Tibial artery (tissue), 4 donors: ENCODE measurements at regions not wholly inside any gene's neighbourhood (a gene's known extent, or its start where the extent isn't known, plus 50 kb on each side); places are given as distances from the start of the nearest gene placed in this dataset.

Experiments
- DNase-seq, 2 donors: peaks; one replicate each; pipeline ENCODE4 v3.0.0-alpha.2; 2019
- H3K27ac ChIP-seq, 2 donors: fragments of 200-600 bp; sonication (generic) in 1 of 2; 1 replicate in 1 of 2; 2 replicates in 1 of 2; pipeline ENCODE4 v1.5.1; 2018 to 2019; ENCODE audit warnings: mild to moderate bottlenecking in 1 of 2
- H3K27me3 ChIP-seq, 2 donors: fragments of 200-600 bp; sonication (generic) in 1 of 2; one replicate each; pipeline versions ENCODE4 v1.5.1 to v1.6.0; 2016 to 2019
- H3K36me3 ChIP-seq, 3 donors: fragments of 200-600 bp; sonication (generic) in 2 of 3; one replicate each; pipeline ENCODE4 v1.5.1; 2016 to 2019; ENCODE audit warnings: mild to moderate bottlenecking in 2 of 3
- H3K4me1 ChIP-seq, 4 donors: fragments of 200-600 bp; sonication (generic) in 2 of 4; 1 replicate in 3 of 4; 2 replicates in 1 of 4; pipeline ENCODE4 v1.5.1; 2016 to 2019
- H3K4me3 ChIP-seq, 2 donors: fragments of 200-600 bp; sonication (generic) in 1 of 2; 1 replicate in 1 of 2; 2 replicates in 1 of 2; pipeline ENCODE4 v1.5.1; 2018 to 2019; ENCODE audit warnings: mild to moderate bottlenecking in 2 of 2
- H3K9me3 ChIP-seq, 3 donors: fragments of 200-600 bp; sonication (generic) in 1 of 3; one replicate each; pipeline ENCODE4 v1.5.1; 2016 to 2019
- intact Hi-C: fragments of 100-400 bp; cut with DNase I; formaldehyde crosslinking; loops from one replicate; pipeline ENCODE4 v1.15.0; 2023; ENCODE audit warnings: low total_unique reads
- TF ChIP-seq, protein P1 (sequence below), 2 experiments: fragments of 200-600 bp in 1 of 2; fragments of 450-650 bp in 1 of 2; IDR thresholded peaks; one replicate each; pipeline ENCODE4 v1.5.1; 2017 to 2019; ENCODE audit warnings: antibody characterized with exemption in 2 of 2, mild to moderate bottlenecking in 1 of 2, moderate library complexity in 1 of 2

- Histone ChIP-seq H3K4me1 (no peaks in the 10 kb centered on the region), H3K36me3 (no peaks in the 10 kb centered on the region), H3K9me3 (no peaks in the 10 kb centered on the region), H3K27me3 (no peaks in the 10 kb centered on the region), H3K4me3 (no peak overlapping the region), H3K27ac (no peak overlapping the region)
- DNase-seq, result no peak
- TF ChIP-seq, protein P1, sequence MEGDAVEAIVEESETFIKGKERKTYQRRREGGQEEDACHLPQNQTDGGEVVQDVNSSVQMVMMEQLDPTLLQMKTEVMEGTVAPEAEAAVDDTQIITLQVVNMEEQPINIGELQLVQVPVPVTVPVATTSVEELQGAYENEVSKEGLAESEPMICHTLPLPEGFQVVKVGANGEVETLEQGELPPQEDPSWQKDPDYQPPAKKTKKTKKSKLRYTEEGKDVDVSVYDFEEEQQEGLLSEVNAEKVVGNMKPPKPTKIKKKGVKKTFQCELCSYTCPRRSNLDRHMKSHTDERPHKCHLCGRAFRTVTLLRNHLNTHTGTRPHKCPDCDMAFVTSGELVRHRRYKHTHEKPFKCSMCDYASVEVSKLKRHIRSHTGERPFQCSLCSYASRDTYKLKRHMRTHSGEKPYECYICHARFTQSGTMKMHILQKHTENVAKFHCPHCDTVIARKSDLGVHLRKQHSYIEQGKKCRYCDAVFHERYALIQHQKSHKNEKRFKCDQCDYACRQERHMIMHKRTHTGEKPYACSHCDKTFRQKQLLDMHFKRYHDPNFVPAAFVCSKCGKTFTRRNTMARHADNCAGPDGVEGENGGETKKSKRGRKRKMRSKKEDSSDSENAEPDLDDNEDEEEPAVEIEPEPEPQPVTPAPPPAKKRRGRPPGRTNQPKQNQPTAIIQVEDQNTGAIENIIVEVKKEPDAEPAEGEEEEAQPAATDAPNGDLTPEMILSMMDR (IDR thresholded peaks at IDR 0.05), result no peak
- intact Hi-C loops, result no loop called here
Observed at GRCh38 chr2:150545916-150546315, 58.4 kb upstream of the RND3 start.

- Histone ChIP-seq H3K27me3 (no peaks in the 10 kb centered on the region), H3K4me1 (no peaks in the 10 kb centered on the region), H3K36me3 (no peaks in the 10 kb centered on the region)
Observed at GRCh38 chr2:150544731-150545130, 57.3 kb upstream of the RND3 start.

GRCh38 chr2:150542692-150543091 lies 55.2 kb upstream of the RND3 start:
- DNase-seq, result no peak
- intact Hi-C loops, result no loop called here

More at GRCh38 chr2:150544731-150545130, 57.3 kb upstream of the RND3 start:
- no peak overlapping the region for H3K4me3 ChIP-seq
- intact Hi-C loops, result no loop called here
- TF ChIP-seq, protein P1 (IDR thresholded peaks at IDR 0.05), result no peak
- no peaks in the 10 kb centered on the region for H3K9me3 ChIP-seq
- no peak for DNase-seq
- H3K27ac ChIP-seq, result no peak overlapping the region

DNA sequence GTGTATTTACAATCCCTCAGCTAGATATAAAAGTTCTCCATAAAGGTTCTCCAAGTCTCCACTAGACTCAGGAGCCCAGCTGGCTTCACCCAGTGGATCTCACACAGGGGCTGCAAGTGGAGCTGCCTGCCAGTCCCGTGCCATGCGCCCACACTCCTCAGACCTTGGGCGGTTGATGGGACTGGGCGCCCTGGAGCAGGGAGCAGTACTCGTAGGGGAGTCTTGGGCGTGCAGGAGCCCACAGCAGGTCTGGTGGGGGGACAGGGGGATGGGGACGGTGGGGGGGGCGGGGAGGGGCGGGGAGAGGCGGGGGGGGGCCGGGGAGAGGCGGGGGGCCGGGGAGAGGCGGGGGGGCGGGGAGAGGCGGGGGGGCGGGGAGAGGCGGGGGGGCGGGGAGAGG lies 54.7 kb upstream of the RND3 start:
- Histone ChIP-seq H3K4me3 (no peak overlapping the region), H3K4me1 (peaks cover 0 to 11% (median 4%) of the 10 kb centered on the region in 4 donors), H3K27me3 (no peaks in the 10 kb centered on the region), H3K9me3 (no peaks in the 10 kb centered on the region), H3K27ac (no peak overlapping the region), H3K36me3 (no peaks in the 10 kb centered on the region)
- intact Hi-C loops, result no loop called here
- TF ChIP-seq, protein P1 (IDR thresholded peaks at IDR 0.05), result no peak
- no peak for DNase-seq

More at GRCh38 chr2:150542692-150543091, 55.2 kb upstream of the RND3 start:
- peaks cover 0 to 11% (median 4%) of the 10 kb centered on the region in 4 donors for H3K4me1 ChIP-seq
- no peak overlapping the region for H3K27ac ChIP-seq
- TF ChIP-seq, protein P1 (IDR thresholded peaks at IDR 0.05), result no peak
- no peak overlapping the region for H3K4me3 ChIP-seq
- H3K9me3 ChIP-seq, result no peaks in the 10 kb centered on the region
- no peaks in the 10 kb centered on the region for H3K36me3 ChIP-seq
- H3K27me3 ChIP-seq, result no peaks in the 10 kb centered on the region

DNA sequence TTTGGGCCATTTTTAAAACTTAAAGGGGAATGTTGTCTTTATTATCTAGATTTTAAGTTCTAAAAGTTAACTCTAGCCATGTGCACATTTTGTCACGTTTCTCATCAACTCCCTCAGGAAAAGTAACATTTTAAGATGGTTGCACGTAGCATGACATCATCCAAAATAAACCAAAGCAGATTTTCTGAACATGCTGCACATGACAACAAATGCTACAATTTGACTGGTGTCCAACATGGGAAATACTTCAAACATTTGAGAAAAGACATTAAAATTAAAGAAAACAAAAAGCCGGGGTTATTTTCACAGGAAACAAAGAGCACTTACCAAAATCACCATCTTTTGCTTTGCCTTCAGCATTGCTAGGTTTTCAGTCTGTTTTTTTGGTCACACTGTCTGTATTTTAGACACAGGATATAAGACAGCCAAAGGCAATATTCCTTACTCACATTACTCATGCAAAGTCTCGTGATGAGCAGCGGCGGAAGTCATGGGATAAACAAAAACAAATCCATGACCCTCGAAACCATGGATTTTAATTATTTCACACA lies 51.3 kb upstream of the RND3 start:
- no peak overlapping the region for H3K27ac ChIP-seq
- H3K4me1 ChIP-seq, result peaks cover 0 to 11% (median 4%) of the 10 kb centered on the region in 4 donors
- no peak overlapping the region for H3K4me3 ChIP-seq
- no peaks in the 10 kb centered on the region for H3K27me3 ChIP-seq
- H3K36me3 ChIP-seq, result no peaks in the 10 kb centered on the region
- peak in 1 of 2 donors; percentile 26 for DNase-seq
- H3K9me3 ChIP-seq, result no peaks in the 10 kb centered on the region
- TF ChIP-seq, protein P1 (IDR thresholded peaks at IDR 0.05), result no peak
- intact Hi-C loops, result no loop called here
